ENCODE measurements at regions not wholly inside any gene's neighbourhood (a gene's known extent, or its start where the extent isn't known, plus 50 kb on each side); places are given as distances from the start of the nearest gene placed in this dataset.

GRCh38 chr3:137325170-137325569 lies 367.4 kb downstream of the IL20RB start:
- Histone ChIP-seq H3K4me3 (ENCODE audit: low read length) (no peak overlapping the region), H3K27ac (ENCODE audit: low read depth, low read length) (no peak overlapping the region)

DNA sequence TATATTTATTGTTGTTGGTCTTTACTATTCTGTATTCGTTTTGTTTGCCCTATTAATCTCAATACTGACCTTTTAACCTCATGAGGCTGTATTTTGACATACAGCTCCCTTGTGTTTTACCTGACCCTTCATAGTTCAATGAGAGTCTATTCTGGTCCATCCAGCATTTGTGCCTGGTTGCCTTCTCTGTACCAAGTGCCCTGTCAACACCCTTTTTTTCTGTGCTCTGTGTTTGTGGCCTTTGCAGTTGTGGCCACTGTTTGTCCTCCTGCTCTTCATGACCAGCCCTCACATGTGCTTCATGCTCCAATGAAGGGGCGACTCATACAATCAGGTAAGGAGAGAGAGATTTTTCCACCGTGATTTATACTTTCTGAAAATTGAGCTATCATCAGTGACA lies 368.2 kb downstream of the IL20RB start:
- no peaks in the 10 kb centered on the region for H4K20me1 ChIP-seq (ENCODE audit: control insufficient read depth, insufficient read depth, low read depth, low read length)
- TF ChIP-seq CTCF (IDR thresholded peaks at IDR 0.05; ENCODE audit: low read depth, low read length, poor library complexity, severe bottlenecking) (no peak), EZH2phosphoT487 (IDR thresholded peaks at IDR 0.05; ENCODE audit: borderline replicate concordance, low read length) (no peak)
- H3K9me3 ChIP-seq (ENCODE audit: control insufficient read depth, insufficient read depth, low read length), result no peaks in the 10 kb centered on the region
- H3K4me1 ChIP-seq (ENCODE audit: control insufficient read depth, low read length), result no peaks in the 10 kb centered on the region
- H3K27me3 ChIP-seq (ENCODE audit: control insufficient read depth, low read length), result no peaks in the 10 kb centered on the region
- no peaks in the 10 kb centered on the region for H3K79me2 ChIP-seq (ENCODE audit: control insufficient read depth, low read length)
- no peaks in the 10 kb centered on the region for H3K36me3 ChIP-seq (ENCODE audit: control insufficient read depth, low read length)
- H3K27ac ChIP-seq (ENCODE audit: low read depth, low read length), result no peak overlapping the region
- H3K4me3 ChIP-seq (ENCODE audit: low read length), result no peak overlapping the region
- H3F3A ChIP-seq (ENCODE audit: control insufficient read depth, insufficient read depth), result no peaks in the 10 kb centered on the region
- H3K9me2 ChIP-seq (replicated peaks; ENCODE audit: control insufficient read depth, low read length), result no peaks in the 10 kb centered on the region
- no peak overlapping the region for H3K4me2 ChIP-seq (ENCODE audit: low read length)

More at GRCh38 chr3:137325170-137325569, 367.4 kb downstream of the IL20RB start:
- Histone ChIP-seq H3F3A (ENCODE audit: control insufficient read depth, insufficient read depth) (no peaks in the 10 kb centered on the region), H3K4me2 (ENCODE audit: low read length) (no peak overlapping the region), H3K4me1 (ENCODE audit: control insufficient read depth, low read length) (no peaks in the 10 kb centered on the region), H3K27me3 (ENCODE audit: control insufficient read depth, low read length) (no peaks in the 10 kb centered on the region), H3K79me2 (ENCODE audit: control insufficient read depth, low read length) (no peaks in the 10 kb centered on the region), H3K9me3 (ENCODE audit: control insufficient read depth, insufficient read depth, low read length) (no peaks in the 10 kb centered on the region), H3K9me2 (replicated peaks; ENCODE audit: control insufficient read depth, low read length) (no peaks in the 10 kb centered on the region), H3K36me3 (ENCODE audit: control insufficient read depth, low read length) (no peaks in the 10 kb centered on the region), H4K20me1 (ENCODE audit: control insufficient read depth, insufficient read depth, low read depth, low read length) (no peaks in the 10 kb centered on the region)
- TF ChIP-seq CTCF (IDR thresholded peaks at IDR 0.05; ENCODE audit: low read depth, low read length, poor library complexity, severe bottlenecking), result no peak
- TF ChIP-seq EZH2phosphoT487 (IDR thresholded peaks at IDR 0.05; ENCODE audit: borderline replicate concordance, low read length), result no peak

DNA sequence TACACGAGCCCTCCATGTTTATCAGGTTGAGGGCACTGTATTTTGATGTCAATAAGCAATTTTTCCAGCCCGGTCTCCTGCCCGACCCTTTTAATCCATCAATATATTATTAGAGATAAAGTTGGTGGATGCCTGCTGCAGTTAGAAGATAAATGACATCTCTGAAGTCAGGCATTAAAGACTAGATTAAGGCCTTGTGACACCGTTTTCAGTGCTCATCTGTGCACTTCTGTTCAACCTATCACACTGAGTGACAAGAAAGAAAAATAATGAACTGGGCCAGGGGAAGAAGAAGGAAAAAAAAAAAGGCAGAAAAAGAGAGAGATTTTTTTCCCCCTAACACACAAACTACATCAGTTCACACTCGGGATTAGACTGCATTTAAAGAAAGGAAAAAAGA lies 371.8 kb downstream of the IL20RB start:
- TF ChIP-seq EZH2phosphoT487 (IDR thresholded peaks at IDR 0.05; ENCODE audit: borderline replicate concordance, low read length), result no peak
- TF ChIP-seq CTCF (IDR thresholded peaks at IDR 0.05; ENCODE audit: low read depth, low read length, poor library complexity, severe bottlenecking), result no peak
- no peak overlapping the region for H3K4me2 ChIP-seq (ENCODE audit: low read length)

GRCh38 chr3:137330246-137330645 lies 372.5 kb downstream of the IL20RB start:
- TF ChIP-seq EZH2phosphoT487 (IDR thresholded peaks at IDR 0.05; ENCODE audit: borderline replicate concordance, low read length) (no peak), CTCF (IDR thresholded peaks at IDR 0.05; ENCODE audit: low read depth, low read length, poor library complexity, severe bottlenecking) (no peak)
- no peaks in the 10 kb centered on the region for H3K27me3 ChIP-seq (ENCODE audit: control insufficient read depth, low read length)
- H4K20me1 ChIP-seq (ENCODE audit: control insufficient read depth, insufficient read depth, low read depth, low read length), result no peaks in the 10 kb centered on the region
- no peak overlapping the region for H3K4me2 ChIP-seq (ENCODE audit: low read length)
- H3K4me1 ChIP-seq (ENCODE audit: control insufficient read depth, low read length), result no peaks in the 10 kb centered on the region
- no peak overlapping the region for H3K27ac ChIP-seq (ENCODE audit: low read depth, low read length)
- H3K9me2 ChIP-seq (replicated peaks; ENCODE audit: control insufficient read depth, low read length), result no peaks in the 10 kb centered on the region
- H3K36me3 ChIP-seq (ENCODE audit: control insufficient read depth, low read length), result no peaks in the 10 kb centered on the region
- no peaks in the 10 kb centered on the region for H3K9me3 ChIP-seq (ENCODE audit: control insufficient read depth, insufficient read depth, low read length)
- H3K79me2 ChIP-seq (ENCODE audit: control insufficient read depth, low read length), result no peaks in the 10 kb centered on the region
- H3F3A ChIP-seq (ENCODE audit: control insufficient read depth, insufficient read depth), result no peaks in the 10 kb centered on the region
- H3K4me3 ChIP-seq (ENCODE audit: low read length), result no peak overlapping the region

More for the DNA sequence above, 371.8 kb downstream of the IL20RB start:
- Histone ChIP-seq H3K4me3 (ENCODE audit: low read length) (no peak overlapping the region), H3K79me2 (ENCODE audit: control insufficient read depth, low read length) (no peaks in the 10 kb centered on the region), H3K27me3 (ENCODE audit: control insufficient read depth, low read length) (no peaks in the 10 kb centered on the region), H3K9me3 (ENCODE audit: control insufficient read depth, insufficient read depth, low read length) (no peaks in the 10 kb centered on the region), H3K27ac (ENCODE audit: low read depth, low read length) (no peak overlapping the region), H4K20me1 (ENCODE audit: control insufficient read depth, insufficient read depth, low read depth, low read length) (no peaks in the 10 kb centered on the region), H3K4me1 (ENCODE audit: control insufficient read depth, low read length) (no peaks in the 10 kb centered on the region), H3K36me3 (ENCODE audit: control insufficient read depth, low read length) (no peaks in the 10 kb centered on the region), H3F3A (ENCODE audit: control insufficient read depth, insufficient read depth) (no peaks in the 10 kb centered on the region), H3K9me2 (replicated peaks; ENCODE audit: control insufficient read depth, low read length) (no peaks in the 10 kb centered on the region)

Measured in DOHH2 (cell line).